GM12865 (cell line): ENCODE measurements at regions not wholly inside any gene's neighbourhood (a gene's known extent, or its start where the extent isn't known, plus 50 kb on each side); places are given as distances from the start of the nearest gene placed in this dataset.

ENCODE experiments used
- DNase-seq: peaks from one replicate; pipeline ENCODE4 v3.0.0; 2010; ENCODE audit warnings: low read depth
- H3K4me3 ChIP-seq: 2 replicates; pipeline ENCODE4 v1.5.1; 2011; ENCODE audit warnings: mild to moderate bottlenecking, low read depth, low read length, control low read depth
- CTCF ChIP-seq: IDR thresholded peaks from 2 replicates; pipeline ENCODE4 v1.5.1; 2011; ENCODE audit warnings: low read length, control low read depth, low read depth, inconsistent platforms; ENCODE audit not compliant: insufficient read depth; ENCODE audit errors: missing control alignments

DNA sequence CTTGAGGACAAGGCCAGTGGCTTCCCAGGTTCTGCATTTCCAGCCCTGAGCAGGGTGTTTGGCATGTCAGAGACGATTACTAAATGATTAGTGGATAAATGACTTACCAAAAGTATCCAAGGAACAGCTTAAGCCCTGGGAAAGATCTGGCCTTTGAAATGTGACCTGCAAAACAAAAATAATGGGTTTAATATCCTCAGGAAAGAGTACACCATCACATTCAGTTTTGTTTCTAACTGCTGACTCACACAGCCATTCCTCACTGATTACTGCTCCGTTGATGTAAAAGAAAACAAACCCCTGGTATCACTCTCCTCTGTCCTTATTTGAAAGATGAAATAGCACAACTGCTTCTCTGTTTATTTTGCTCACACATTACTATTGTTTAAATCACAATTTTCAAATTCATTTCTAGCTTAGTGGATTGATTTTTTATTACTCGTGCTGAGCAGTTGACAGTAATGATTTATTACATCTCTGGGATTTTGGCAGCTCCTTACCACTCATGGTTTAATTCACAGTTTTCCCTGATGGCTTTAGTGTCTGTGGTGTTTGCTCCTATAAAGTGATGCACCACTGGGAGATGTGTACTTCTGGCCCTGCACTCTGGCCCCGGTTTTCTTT lies 117.0 kb downstream of the CBLL2 start:
- no peak for TF ChIP-seq CTCF
- no peak overlapping the region for H3K4me3 ChIP-seq
- DNase-seq: no peak

- no peak for TF ChIP-seq CTCF
- no peak overlapping the region for H3K4me3 ChIP-seq
- DNase-seq: no peak
Measured at GRCh38 chrX:22392133-22392948, 119.6 kb downstream of the CBLL2 start.

DNA sequence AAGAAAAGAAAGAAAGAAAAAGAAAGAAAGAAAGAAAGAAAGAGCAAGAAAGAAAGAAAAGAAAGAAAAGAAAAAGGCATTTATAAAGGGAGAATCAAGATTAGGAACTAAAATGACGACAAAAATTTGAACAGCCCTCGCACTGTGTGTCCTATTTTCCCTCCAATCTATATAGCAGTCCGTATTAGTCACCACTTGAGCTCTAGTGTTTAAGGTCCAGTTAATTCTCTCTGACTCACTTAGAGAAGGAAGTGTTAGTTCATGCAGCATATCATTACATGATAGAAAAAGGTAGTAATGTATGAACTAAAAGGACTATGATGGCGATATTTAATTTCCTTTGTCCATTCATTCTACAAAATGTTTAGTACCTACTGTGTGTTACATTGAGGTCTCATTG lies 122.7 kb downstream of the CBLL2 start:
- DNase-seq: no peak
- no peak for TF ChIP-seq CTCF
- H3K4me3 ChIP-seq: no peak overlapping the region

DNA sequence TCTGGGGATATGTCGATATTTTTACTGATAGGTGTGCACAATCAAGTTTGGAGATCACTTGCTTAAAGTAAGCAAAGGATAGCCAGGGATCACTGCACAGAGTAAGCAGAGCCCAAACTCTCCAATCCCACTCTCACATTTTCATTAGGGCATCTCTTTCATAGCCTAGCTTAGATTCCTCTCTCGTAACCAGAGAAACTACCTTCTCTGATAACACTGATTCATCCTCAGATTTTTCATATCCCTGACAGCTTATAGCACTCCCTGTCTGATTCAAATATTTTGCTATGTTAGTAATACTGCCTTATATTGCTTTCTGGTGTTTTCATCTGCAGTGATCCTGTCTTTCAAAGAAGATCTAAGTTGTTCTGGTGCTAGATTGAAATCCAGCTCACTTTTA lies 123.7 kb downstream of the CBLL2 start:
- H3K4me3 ChIP-seq: no peak overlapping the region
- TF ChIP-seq CTCF: no peak
- no peak for DNase-seq

GRCh38 chrX:22397566-22397965 lies 124.9 kb downstream of the CBLL2 start:
- no peak for TF ChIP-seq CTCF
- H3K4me3 ChIP-seq: no peak overlapping the region
- no peak for DNase-seq

DNA sequence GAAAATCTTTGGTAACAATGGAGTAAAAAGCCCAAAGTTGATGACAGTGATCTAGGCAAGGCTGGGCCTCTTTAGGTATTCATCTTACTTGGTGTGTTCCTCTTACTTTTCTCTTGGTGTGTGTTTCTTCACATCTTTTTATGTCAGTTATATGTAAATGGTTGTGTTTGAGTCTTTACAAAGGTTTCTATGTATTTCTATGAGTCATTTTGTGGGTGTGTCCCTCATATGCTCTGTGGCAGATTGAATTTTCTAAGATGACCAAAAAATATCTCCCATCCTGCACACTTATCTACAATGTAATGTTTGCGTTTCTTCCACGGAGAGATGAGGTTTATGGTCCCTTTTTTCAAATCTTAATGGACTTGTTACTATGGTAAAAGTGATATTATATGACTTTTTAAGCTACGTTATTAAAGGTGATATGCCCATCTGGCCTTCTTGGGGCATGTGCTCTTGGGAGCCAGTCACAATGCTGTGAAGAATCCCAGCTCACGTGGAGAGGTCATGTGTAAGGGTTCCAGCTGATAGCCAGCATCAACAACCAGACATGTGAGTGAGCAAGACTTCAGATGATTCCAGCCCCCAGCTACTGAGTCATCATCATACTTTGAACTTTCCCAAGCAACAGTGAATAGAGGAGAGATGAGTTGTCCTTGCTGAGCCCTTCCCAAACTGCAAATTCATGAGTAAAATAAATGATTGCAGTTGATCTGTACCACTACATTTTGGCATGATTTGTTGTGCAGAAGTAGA lies 126.9 kb downstream of the CBLL2 start:
- no peak for DNase-seq
- no peak for TF ChIP-seq CTCF
- no peak overlapping the region for H3K4me3 ChIP-seq
